Retinal pigment epithelial cell (primary cell): ENCODE measurements at regions not wholly inside any gene's neighbourhood (a gene's known extent, or its start where the extent isn't known, plus 50 kb on each side); places are given as distances from the start of the nearest gene placed in this dataset.

Experiments used
- DNase-seq: peaks from one replicate; pipeline ENCODE4 v3.0.0-alpha.2; 2010; ENCODE audit warnings: low read depth
- H3K4me3 ChIP-seq: 2 replicates; pipeline ENCODE4 v1.5.1; 2011; ENCODE audit warnings: mild to moderate bottlenecking, low read length, control low read depth, moderate library complexity
- CTCF ChIP-seq: conservative IDR thresholded peaks from 2 replicates; pipeline ENCODE4 v1.5.1; 2011; ENCODE audit warnings: low read depth, low read length, control low read depth, inconsistent platforms

GRCh38 chr1:56396581-56396980, 182.8 kb downstream of the PLPP3 start:
- DNase-seq: peak; percentile 62
- H3K4me3 ChIP-seq: no peak overlapping the region
- no peak for TF ChIP-seq CTCF

GRCh38 chr1:56395776-56396175, 183.6 kb downstream of the PLPP3 start:
- H3K4me3 ChIP-seq: no peak overlapping the region
- no peak for TF ChIP-seq CTCF

GRCh38 chr1:56394298-56394697, 185.1 kb downstream of the PLPP3 start:
- H3K4me3 ChIP-seq: no peak overlapping the region
- TF ChIP-seq CTCF: no peak
- no peak for DNase-seq

More at GRCh38 chr1:56395776-56396175, 183.6 kb downstream of the PLPP3 start:
- no peak for DNase-seq

GRCh38 chr1:56390934-56391731, 188.2 kb downstream of the PLPP3 start:
- H3K4me3 ChIP-seq: no peak overlapping the region
- DNase-seq: no peak
- TF ChIP-seq CTCF: no peak

GRCh38 chr1:56390232-56390867, 189.0 kb downstream of the PLPP3 start:
- no peak overlapping the region for H3K4me3 ChIP-seq
- no peak for DNase-seq
- no peak for TF ChIP-seq CTCF

- no peak for DNase-seq
- no peak for TF ChIP-seq CTCF
- H3K4me3 ChIP-seq: no peak overlapping the region
Measured at GRCh38 chr1:56389813-56390212, 189.6 kb downstream of the PLPP3 start.
